Skeletal muscle tissue (tissue), 3 donors: ENCODE measurements at regions not wholly inside any gene's neighbourhood (a gene's known extent, or its start where the extent isn't known, plus 50 kb on each side); places are given as distances from the start of the nearest gene placed in this dataset.
"Not testable (repeated sequence)": the region's sequence is repeated elsewhere in the genome, so short reads cannot be mapped to it uniquely, and the experiment has no call there.

Source experiments
- H3K27ac ChIP-seq: one replicate; pipeline ENCODE4 v1.7.0; 2013; ENCODE audit warnings: mild to moderate bottlenecking, low read depth, low read length, inconsistent platforms
- H3K27me3 ChIP-seq, 3 donors: one replicate each; pipeline ENCODE4 v1.7.0; 2013; ENCODE audit warnings: low read length in 3 of 3; ENCODE audit not compliant: control insufficient read depth in 3 of 3, insufficient read depth in 3 of 3
- H3K36me3 ChIP-seq, 3 donors: one replicate each; pipeline ENCODE4 v1.7.0; 2013; ENCODE audit warnings: low read length in 3 of 3; ENCODE audit not compliant: control insufficient read depth in 3 of 3, insufficient read depth in 3 of 3
- H3K4me1 ChIP-seq, 3 donors: one replicate each; pipeline ENCODE4 v1.7.0; 2013; ENCODE audit warnings: low read length in 3 of 3, mild to moderate bottlenecking in 3 of 3; ENCODE audit not compliant: control insufficient read depth in 3 of 3, insufficient read depth in 3 of 3
- H3K4me3 ChIP-seq, 3 donors: one replicate each; pipeline ENCODE4 v1.7.0; 2013; ENCODE audit warnings: low read length in 3 of 3
- H3K9ac ChIP-seq, 3 donors: one replicate each; pipeline ENCODE4 v1.7.0; 2013; ENCODE audit warnings: low read length in 3 of 3, mild to moderate bottlenecking in 3 of 3, moderate library complexity in 2 of 3, low read depth in 1 of 3
- H3K9me3 ChIP-seq, 3 donors: one replicate each; pipeline ENCODE4 v1.7.0; 2013; ENCODE audit warnings: low read length in 3 of 3; ENCODE audit not compliant: control insufficient read depth in 3 of 3
- donor health status: Osteomylitis.

GRCh38 chr21:18118566-18118965 lies 126.1 kb upstream of the CHODL start:
- Histone ChIP-seq H3K9me3 (no peaks in the 10 kb centered on the region), H3K27ac (no peak overlapping the region), H3K4me1 (no peaks in the 10 kb centered on the region), H3K27me3 (no peaks in the 10 kb centered on the region), H3K9ac (no peak overlapping the region), H3K36me3 (no peaks in the 10 kb centered on the region), H3K4me3 (no peak overlapping the region)

- no peaks in the 10 kb centered on the region for H3K9me3 ChIP-seq
- no peaks in the 10 kb centered on the region for H3K36me3 ChIP-seq
- H3K9ac ChIP-seq, result no peak overlapping the region
- H3K27me3 ChIP-seq, result no peaks in the 10 kb centered on the region
- H3K27ac ChIP-seq, result no peak overlapping the region
- H3K4me1 ChIP-seq, result no peaks in the 10 kb centered on the region
- no peak overlapping the region for H3K4me3 ChIP-seq
Observed at GRCh38 chr21:18117176-18117575, 127.5 kb upstream of the CHODL start.

- H3K27me3 ChIP-seq, result no peaks in the 10 kb centered on the region
- no peaks in the 10 kb centered on the region for H3K4me1 ChIP-seq
- no peak overlapping the region for H3K9ac ChIP-seq
- H3K9me3 ChIP-seq, result no peaks in the 10 kb centered on the region
- H3K27ac ChIP-seq, result no peak overlapping the region
- H3K4me3 ChIP-seq, result no peak overlapping the region
- no peaks in the 10 kb centered on the region for H3K36me3 ChIP-seq
Observed at GRCh38 chr21:18114810-18115209, 129.8 kb upstream of the CHODL start.

- H3K4me1 ChIP-seq, result no peaks in the 10 kb centered on the region
- no peaks in the 10 kb centered on the region for H3K9me3 ChIP-seq
- no peak overlapping the region for H3K4me3 ChIP-seq
- no peaks in the 10 kb centered on the region for H3K27me3 ChIP-seq
- no peak overlapping the region for H3K27ac ChIP-seq
- no peaks in the 10 kb centered on the region for H3K36me3 ChIP-seq
- no peak overlapping the region for H3K9ac ChIP-seq
Observed at GRCh38 chr21:18104802-18105201, 139.8 kb upstream of the CHODL start.

- H3K27me3 ChIP-seq, H3K27ac ChIP-seq, H3K9me3 ChIP-seq, H3K4me1 ChIP-seq, H3K4me3 ChIP-seq, H3K9ac ChIP-seq, H3K36me3 ChIP-seq: not testable (repeated sequence)
Observed at GRCh38 chr21:18096413-18096812, 148.2 kb upstream of the CHODL start.

- Histone ChIP-seq H3K4me1 (no peaks in the 10 kb centered on the region), H3K27ac (no peak overlapping the region), H3K9me3 (no peaks in the 10 kb centered on the region), H3K9ac (no peak overlapping the region), H3K36me3 (no peaks in the 10 kb centered on the region), H3K27me3 (no peaks in the 10 kb centered on the region), H3K4me3 (no peak overlapping the region)
Observed at GRCh38 chr21:18089786-18090185, 154.8 kb upstream of the CHODL start.

- H3K9me3 ChIP-seq, result no peaks in the 10 kb centered on the region
- H3K27ac ChIP-seq, result no peak overlapping the region
- H3K4me1 ChIP-seq, result no peaks in the 10 kb centered on the region
- H3K27me3 ChIP-seq, result no peaks in the 10 kb centered on the region
- no peak overlapping the region for H3K4me3 ChIP-seq
- H3K36me3 ChIP-seq, result no peaks in the 10 kb centered on the region
- H3K9ac ChIP-seq, result no peak overlapping the region
Observed at GRCh38 chr21:18070392-18070791, 174.2 kb upstream of the CHODL start.

GRCh38 chr21:18069875-18070274 lies 174.8 kb upstream of the CHODL start:
- H3K9me3 ChIP-seq, result no peaks in the 10 kb centered on the region

GRCh38 chr21:18060402-18060801 lies 184.2 kb upstream of the CHODL start:
- H3K4me1 ChIP-seq, result no peaks in the 10 kb centered on the region
- H3K9ac ChIP-seq, result no peak overlapping the region
- H3K9me3 ChIP-seq, result no peaks in the 10 kb centered on the region
- H3K27me3 ChIP-seq, result no peaks in the 10 kb centered on the region
- no peaks in the 10 kb centered on the region for H3K36me3 ChIP-seq
- no peak overlapping the region for H3K4me3 ChIP-seq
- H3K27ac ChIP-seq, result no peak overlapping the region

More at GRCh38 chr21:18069875-18070274, 174.8 kb upstream of the CHODL start:
- Histone ChIP-seq H3K4me1 (no peaks in the 10 kb centered on the region), H3K4me3 (no peak overlapping the region), H3K36me3 (no peaks in the 10 kb centered on the region), H3K27ac (no peak overlapping the region), H3K9ac (no peak overlapping the region), H3K27me3 (no peaks in the 10 kb centered on the region)

- Histone ChIP-seq H3K27me3 (no peaks in the 10 kb centered on the region), H3K36me3 (no peaks in the 10 kb centered on the region), H3K27ac (no peak overlapping the region), H3K9ac (no peak overlapping the region), H3K4me3 (no peak overlapping the region), H3K4me1 (no peaks in the 10 kb centered on the region), H3K9me3 (no peaks in the 10 kb centered on the region)
Observed at GRCh38 chr21:18058731-18059398, 185.8 kb upstream of the CHODL start.
